Common myeloid progenitor, CD34-positive (primary cell): ENCODE measurements at regions not wholly inside any gene's neighbourhood (a gene's known extent, or its start where the extent isn't known, plus 50 kb on each side); places are given as distances from the start of the nearest gene placed in this dataset.

Experiments
- CTCF ChIA-PET: fragments of 350-600 bp; sonication (Branson Sonifier 250); formaldehyde crosslinking; loops from one replicate; lab custom pipeline; 2021; ENCODE audit warnings: antibody characterized with exemption; lab: Charles Lee
- POLR2A ChIA-PET: fragments of 350-600 bp; sonication (Branson Sonifier 250); formaldehyde crosslinking; loops from one replicate; lab custom pipeline; 2021; ENCODE audit warnings: antibody characterized with exemption; lab: Charles Lee
- DNase-seq, 3 donors: peaks; one replicate each; pipeline versions ENCODE4 v3.0.0 to v3.0.0-alpha.2; 2013
- H3K27ac ChIP-seq, 2 experiments: 1 replicate in 1 of 2; 2 replicates in 1 of 2; pipeline ENCODE4 v1.7.0; 2013; ENCODE audit warnings: inconsistent platforms in 2 of 2, low read length in 2 of 2, mild to moderate bottlenecking in 2 of 2, low read depth in 1 of 2, moderate library complexity in 1 of 2; ENCODE audit not compliant: severe bottlenecking in 2 of 2, insufficient read depth in 1 of 2, poor library complexity in 1 of 2
- H3K27me3 ChIP-seq, 5 experiments: replicated peaks in 2 of 5; 1 replicate in 3 of 5; 2 replicates in 2 of 5; pipeline versions ENCODE4 v1.6.1 to v1.7.0; 2013; ENCODE audit warnings: low read length in 4 of 5, mild to moderate bottlenecking in 2 of 5, moderate library complexity in 2 of 5, inconsistent platforms in 1 of 5; ENCODE audit not compliant: insufficient read depth in 5 of 5, control insufficient read depth in 4 of 5
- H3K36me3 ChIP-seq, 4 experiments: 1 replicate in 2 of 4; 2 replicates in 2 of 4; pipeline versions ENCODE4 v1.6.1 to v1.7.0; 2013; ENCODE audit warnings: low read length in 3 of 4, control low read depth in 1 of 4, mild to moderate bottlenecking in 1 of 4; ENCODE audit not compliant: control insufficient read depth in 4 of 4, insufficient read depth in 4 of 4
- H3K4me1 ChIP-seq, 4 experiments: 1 replicate in 3 of 4; 2 replicates in 1 of 4; pipeline versions ENCODE4 v1.6.1 to v1.7.1; 2013; ENCODE audit warnings: low read length in 3 of 4, mild to moderate bottlenecking in 3 of 4, control low read depth in 1 of 4, inconsistent platforms in 1 of 4, moderate library complexity in 1 of 4; ENCODE audit not compliant: control insufficient read depth in 4 of 4, insufficient read depth in 4 of 4; ENCODE audit errors: control extremely low read depth in 1 of 4
- H3K4me3 ChIP-seq, 7 experiments: 1 replicate in 4 of 7; 2 replicates in 3 of 7; pipeline versions ENCODE4 v1.5.1 to v1.7.0; 2013; ENCODE audit warnings: mild to moderate bottlenecking in 7 of 7, low read length in 6 of 7, moderate library complexity in 6 of 7, inconsistent platforms in 2 of 7, low read depth in 2 of 7, control low read depth in 1 of 7; ENCODE audit not compliant: insufficient read depth in 4 of 7, control insufficient read depth in 1 of 7; ENCODE audit errors: extremely low read depth in 1 of 7
- H3K9me3 ChIP-seq, 5 experiments: 1 replicate in 4 of 5; 2 replicates in 1 of 5; pipeline versions ENCODE4 v1.6.1 to v1.7.1; 2013; ENCODE audit warnings: low read length in 4 of 5, mild to moderate bottlenecking in 2 of 5, inconsistent platforms in 1 of 5, low read depth in 1 of 5, moderate library complexity in 1 of 5; ENCODE audit not compliant: control insufficient read depth in 4 of 5, insufficient read depth in 2 of 5; ENCODE audit errors: control extremely low read depth in 1 of 5
- WGBS: methylation state at CpG from one replicate; pipeline ENCODE4 v1.1.5; 2013; ENCODE audit not compliant: insufficient coverage; 5-methylcytosine and 5-hydroxymethylcytosine counted together

GRCh38 chr6:120873125-120873865 is 461.0 kb downstream of the TBC1D32 start:
- Histone ChIP-seq H3K4me3 (no peak overlapping the region), H3K4me1 (peaks cover 0 to 4% (median 0%) of the 10 kb centered on the region in 4 experiments), H3K9me3 (peaks cover 0 to 3% (median 0%) of the 10 kb centered on the region in 5 experiments), H3K27me3 (no peaks in the 10 kb centered on the region), H3K27ac (no peak overlapping the region), H3K36me3 (no peaks in the 10 kb centered on the region)
- POLR2A ChIA-PET = no interaction called here
- 97% methylated on average over 5 of the region's 7 CpGs for WGBS
- no peak for DNase-seq
- CTCF ChIA-PET = no interaction called here

- H3K36me3 ChIP-seq = no peaks in the 10 kb centered on the region
- H3K4me1 ChIP-seq = peaks cover 0 to 4% (median 0%) of the 10 kb centered on the region in 4 experiments
These were observed 462.1 kb downstream of the TBC1D32 start for GRCh38 chr6:120872262-120872578.

GRCh38 chr6:120871416-120872261 is 462.6 kb downstream of the TBC1D32 start:
- POLR2A ChIA-PET = no interaction called here
- no peaks in the 10 kb centered on the region for H3K36me3 ChIP-seq
- H3K9me3 ChIP-seq = peaks cover 0 to 3% (median 0%) of the 10 kb centered on the region in 5 experiments
- H3K4me3 ChIP-seq = no peak overlapping the region
- H3K4me1 ChIP-seq = peaks cover 0 to 4% (median 0%) of the 10 kb centered on the region in 4 experiments
- CTCF ChIA-PET = no interaction called here
- no peak overlapping the region for H3K27ac ChIP-seq
- no peak for DNase-seq
- WGBS = 84% methylated on average over 22 of the region's 23 CpGs
- H3K27me3 ChIP-seq = no peaks in the 10 kb centered on the region

More at GRCh38 chr6:120872262-120872578, 462.1 kb downstream of the TBC1D32 start:
- POLR2A ChIA-PET = no interaction called here
- no peak for DNase-seq
- H3K27me3 ChIP-seq = no peaks in the 10 kb centered on the region
- H3K27ac ChIP-seq = no peak overlapping the region
- CTCF ChIA-PET = no interaction called here
- peaks cover 0 to 3% (median 0%) of the 10 kb centered on the region in 5 experiments for H3K9me3 ChIP-seq
- 100% methylated on average over 9 of the region's 10 CpGs for WGBS
- no peak overlapping the region for H3K4me3 ChIP-seq

- no peak overlapping the region for H3K27ac ChIP-seq
- POLR2A ChIA-PET = no interaction called here
- CTCF ChIA-PET = no interaction called here
These were observed 464.9 kb downstream of the TBC1D32 start for GRCh38 chr6:120869397-120869796.

GRCh38 chr6:120857422-120857821 is 476.9 kb downstream of the TBC1D32 start:
- no peaks in the 10 kb centered on the region for H3K27me3 ChIP-seq
- no peaks in the 10 kb centered on the region for H3K36me3 ChIP-seq
- POLR2A ChIA-PET = no interaction called here
- no peaks in the 10 kb centered on the region for H3K9me3 ChIP-seq
- 90% methylated on average over 2 of the region's 3 CpGs for WGBS
- no peaks in the 10 kb centered on the region for H3K4me1 ChIP-seq
- DNase-seq = no peak
- H3K27ac ChIP-seq = no peak overlapping the region
- H3K4me3 ChIP-seq = no peak overlapping the region
- CTCF ChIA-PET = interaction anchor here (0.5 kb wide), 1 partner anchor 469 kb away, joined by 4 read pairs; no protein-coding TSS in a partner anchor

More at GRCh38 chr6:120869397-120869796, 464.9 kb downstream of the TBC1D32 start:
- Histone ChIP-seq H3K36me3 (no peaks in the 10 kb centered on the region), H3K4me3 (no peak overlapping the region), H3K27me3 (no peaks in the 10 kb centered on the region), H3K9me3 (peaks cover 0 to 3% (median 0%) of the 10 kb centered on the region in 5 experiments), H3K4me1 (no peaks in the 10 kb centered on the region)
- no CpG with 5 or more reads among the region's 1 CpG for WGBS
- no peak for DNase-seq

DNA sequence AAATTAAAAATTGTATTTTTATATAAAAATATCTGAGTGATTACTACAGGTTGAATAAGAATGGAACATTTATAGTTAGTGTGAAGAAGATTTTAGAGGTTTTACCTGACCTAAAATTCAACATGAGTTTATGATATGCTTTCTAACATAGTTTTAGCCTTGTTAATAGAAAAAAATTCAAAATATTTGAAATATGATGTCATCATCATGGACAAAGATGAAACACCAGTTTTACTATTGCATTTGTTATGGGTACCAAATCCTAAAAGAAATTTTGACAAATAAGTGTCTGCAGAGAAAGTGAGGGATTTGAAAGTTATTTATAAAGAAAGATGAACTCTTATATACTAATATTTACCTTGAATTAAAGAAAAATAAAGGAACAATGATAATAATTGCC is 479.7 kb downstream of the TBC1D32 start:
- no peaks in the 10 kb centered on the region for H3K36me3 ChIP-seq
- H3K4me3 ChIP-seq = no peak overlapping the region
- no peaks in the 10 kb centered on the region for H3K9me3 ChIP-seq
- H3K4me1 ChIP-seq = no peaks in the 10 kb centered on the region
- CTCF ChIA-PET = interaction anchor here (0.6 kb wide), 1 partner anchor 457 kb away, joined by 3 read pairs; no protein-coding TSS in a partner anchor
- no peak for DNase-seq
- H3K27ac ChIP-seq = no peak overlapping the region
- POLR2A ChIA-PET = no interaction called here
- H3K27me3 ChIP-seq = no peaks in the 10 kb centered on the region

GRCh38 chr6:120853489-120853888 is 480.8 kb downstream of the TBC1D32 start:
- no peaks in the 10 kb centered on the region for H3K9me3 ChIP-seq

More at GRCh38 chr6:120853489-120853888, 480.8 kb downstream of the TBC1D32 start:
- H3K4me1 ChIP-seq = no peaks in the 10 kb centered on the region
- ChIA-PET POLR2A (no interaction called here), CTCF (no interaction called here)
- DNase-seq = no peak
- no peak overlapping the region for H3K27ac ChIP-seq
- 83% methylated on average over 1 of the region's 2 CpGs for WGBS
- no peak overlapping the region for H3K4me3 ChIP-seq
- no peaks in the 10 kb centered on the region for H3K27me3 ChIP-seq
- H3K36me3 ChIP-seq = no peaks in the 10 kb centered on the region
